Fibroblast of lung (primary cell): ENCODE measurements at regions not wholly inside any gene's neighbourhood (a gene's known extent, or its start where the extent isn't known, plus 50 kb on each side); places are given as distances from the start of the nearest gene placed in this dataset.

ENCODE experiments used
- DNase-seq, 2 donors: peaks; one replicate each; pipeline versions ENCODE4 v3.0.0 to v3.0.0-alpha.2; 2010; ENCODE audit warnings: low read depth in 2 of 2
- H2AFZ ChIP-seq: 2 replicates; pipeline ENCODE4 v1.5.1; 2012; ENCODE audit warnings: low read length, control low read depth, inconsistent platforms
- H3K27ac ChIP-seq: 2 replicates; pipeline ENCODE4 v1.5.1; 2011; ENCODE audit warnings: low read length, control low read depth; ENCODE audit not compliant: insufficient read depth
- H3K27me3 ChIP-seq: 2 replicates; pipeline ENCODE4 v1.5.1; 2011; ENCODE audit warnings: mild to moderate bottlenecking, low read length; ENCODE audit not compliant: control insufficient read depth, insufficient read depth
- H3K36me3 ChIP-seq: 2 replicates; pipeline ENCODE4 v1.5.1; 2011; ENCODE audit warnings: low read length; ENCODE audit not compliant: control insufficient read depth, insufficient read depth
- H3K4me1 ChIP-seq: 2 replicates; pipeline ENCODE4 v1.5.1; 2011; ENCODE audit warnings: low read length; ENCODE audit not compliant: control insufficient read depth, insufficient read depth; ENCODE audit errors: extremely low read depth
- H3K4me2 ChIP-seq: 2 replicates; pipeline ENCODE4 v1.5.1; 2011; ENCODE audit warnings: low read length, control low read depth; ENCODE audit not compliant: insufficient read depth; ENCODE audit errors: extremely low read depth
- H3K4me3 ChIP-seq, 4 experiments: fragments of 200-600 bp in 1 of 4; sonication (generic) in 1 of 4; replicated peaks in 1 of 4; 2 replicates each; pipeline ENCODE4 v1.5.1; 2011 to 2016; ENCODE audit warnings: low read length in 4 of 4, low read depth in 3 of 4, mild to moderate bottlenecking in 3 of 4, control low read depth in 2 of 4, inconsistent platforms in 1 of 4, mixed read lengths in 1 of 4; ENCODE audit not compliant: insufficient read depth in 1 of 4; ENCODE audit errors: control extremely low read depth in 1 of 4
- H3K79me2 ChIP-seq: 2 replicates; pipeline ENCODE4 v1.5.1; 2012; ENCODE audit warnings: mild to moderate bottlenecking, low read length, inconsistent platforms; ENCODE audit not compliant: control insufficient read depth, insufficient read depth
- H3K9ac ChIP-seq: 2 replicates; pipeline ENCODE4 v1.5.1; 2011; ENCODE audit warnings: mild to moderate bottlenecking, low read length, control low read depth; ENCODE audit not compliant: insufficient read depth
- H3K9me3 ChIP-seq: 2 replicates; pipeline ENCODE4 v1.5.1; 2012; ENCODE audit warnings: low read depth, low read length; ENCODE audit not compliant: control insufficient read depth, insufficient read depth
- H4K20me1 ChIP-seq: 2 replicates; pipeline ENCODE4 v1.5.1; 2011; ENCODE audit warnings: low read length; ENCODE audit not compliant: control insufficient read depth, insufficient read depth; ENCODE audit errors: extremely low read depth
- EZH2 ChIP-seq: IDR thresholded peaks from 2 replicates; pipeline ENCODE4 v1.5.1; 2012; ENCODE audit warnings: low read length, control low read depth, mild to moderate bottlenecking; ENCODE audit errors: missing control alignments
- TF ChIP-seq, protein P1 (sequence below), 2 donors: IDR thresholded peaks in 1 of 2; conservative IDR thresholded peaks in 1 of 2; 1 replicate in 1 of 2; 2 replicates in 1 of 2; pipeline ENCODE4 v1.5.1; 2011 to 2012; ENCODE audit warnings: low read length in 2 of 2, control low read depth in 1 of 2, inconsistent platforms in 1 of 2, low read depth in 1 of 2, mild to moderate bottlenecking in 1 of 2

DNA sequence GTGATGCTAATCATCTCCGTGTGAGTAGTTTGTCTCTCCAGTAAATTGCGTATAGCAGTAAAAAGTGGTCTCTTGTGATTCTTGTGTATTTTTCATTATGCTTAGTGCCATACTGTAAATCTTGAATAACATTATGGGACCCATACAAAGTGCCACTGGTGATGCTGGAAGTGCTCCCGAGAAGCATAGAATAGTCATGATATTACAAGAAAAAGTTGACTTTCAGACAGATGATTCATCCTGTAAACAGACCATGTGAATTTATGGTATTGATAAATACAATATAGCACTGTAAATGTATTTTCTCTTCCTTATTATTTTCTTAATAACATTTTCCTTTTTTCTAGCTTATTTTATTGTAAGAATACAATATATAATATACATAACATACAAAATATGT lies 74.6 kb upstream of the CDK6 start:
- Histone ChIP-seq H3K27ac (no peak overlapping the region), H3K27me3 (no peaks in the 10 kb centered on the region), H3K4me1 (no peaks in the 10 kb centered on the region), H3K4me2 (no peak overlapping the region), H3K36me3 (no peaks in the 10 kb centered on the region), H2AFZ (no peak overlapping the region), H3K9me3 (no peaks in the 10 kb centered on the region), H3K9ac (no peak overlapping the region), H3K4me3 (no peak overlapping the region), H3K79me2 (no peaks in the 10 kb centered on the region), H4K20me1 (no peaks in the 10 kb centered on the region)
- TF ChIP-seq EZH2 = no peak
- TF ChIP-seq, protein P1, sequence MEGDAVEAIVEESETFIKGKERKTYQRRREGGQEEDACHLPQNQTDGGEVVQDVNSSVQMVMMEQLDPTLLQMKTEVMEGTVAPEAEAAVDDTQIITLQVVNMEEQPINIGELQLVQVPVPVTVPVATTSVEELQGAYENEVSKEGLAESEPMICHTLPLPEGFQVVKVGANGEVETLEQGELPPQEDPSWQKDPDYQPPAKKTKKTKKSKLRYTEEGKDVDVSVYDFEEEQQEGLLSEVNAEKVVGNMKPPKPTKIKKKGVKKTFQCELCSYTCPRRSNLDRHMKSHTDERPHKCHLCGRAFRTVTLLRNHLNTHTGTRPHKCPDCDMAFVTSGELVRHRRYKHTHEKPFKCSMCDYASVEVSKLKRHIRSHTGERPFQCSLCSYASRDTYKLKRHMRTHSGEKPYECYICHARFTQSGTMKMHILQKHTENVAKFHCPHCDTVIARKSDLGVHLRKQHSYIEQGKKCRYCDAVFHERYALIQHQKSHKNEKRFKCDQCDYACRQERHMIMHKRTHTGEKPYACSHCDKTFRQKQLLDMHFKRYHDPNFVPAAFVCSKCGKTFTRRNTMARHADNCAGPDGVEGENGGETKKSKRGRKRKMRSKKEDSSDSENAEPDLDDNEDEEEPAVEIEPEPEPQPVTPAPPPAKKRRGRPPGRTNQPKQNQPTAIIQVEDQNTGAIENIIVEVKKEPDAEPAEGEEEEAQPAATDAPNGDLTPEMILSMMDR (conservative IDR thresholded peaks at IDR 0.05 in 1 of 2, IDR thresholded peaks at IDR 0.05 in 1 of 2; ENCODE audit: low read depth in 1 of 2, low read length in 2 of 2) = no peak
- DNase-seq = no peak

DNA sequence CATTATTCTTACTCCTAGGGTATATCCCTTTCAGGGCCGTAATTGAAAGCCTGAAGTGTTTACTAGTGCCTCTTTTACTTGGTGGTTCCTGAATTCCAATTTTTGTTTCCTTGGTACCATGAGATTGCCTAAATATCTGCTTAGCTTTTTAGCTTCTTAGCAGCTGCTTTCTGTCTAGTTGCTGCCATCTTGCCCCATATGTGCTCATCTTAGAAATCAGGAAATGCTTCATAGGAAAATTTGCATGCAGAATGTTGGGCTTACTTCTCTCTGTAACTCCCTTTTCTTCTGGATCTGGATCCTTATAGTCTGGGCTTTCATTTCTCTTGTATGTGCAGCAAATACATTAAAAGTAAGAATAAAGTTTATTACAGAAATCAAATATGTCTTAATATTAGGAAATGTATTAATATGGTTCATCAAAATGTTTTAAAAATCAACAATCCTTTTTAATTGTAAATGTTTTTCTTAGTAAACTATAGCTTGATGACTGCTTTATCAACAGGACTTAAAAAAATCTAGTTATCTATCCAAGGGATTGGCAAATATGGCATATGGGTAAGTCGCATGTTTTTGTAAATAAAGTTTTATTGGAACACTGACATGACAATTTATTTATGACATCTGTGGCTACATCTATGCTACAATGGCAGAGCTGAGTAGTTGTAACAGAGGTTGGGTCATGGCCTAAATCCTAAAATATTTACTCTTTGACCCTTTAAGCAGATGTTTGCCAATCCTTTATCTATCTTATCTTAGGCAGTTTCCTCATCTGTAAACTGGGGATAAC lies 73.5 kb upstream of the CDK6 start:
- Histone ChIP-seq H2AFZ (peak overlapping the region; percentile 4), H3K4me1 (peaks cover 2% of the 10 kb centered on the region), H3K27me3 (no peaks in the 10 kb centered on the region), H3K36me3 (no peaks in the 10 kb centered on the region), H4K20me1 (no peaks in the 10 kb centered on the region), H3K4me2 (no peak overlapping the region), H3K9me3 (no peaks in the 10 kb centered on the region), H3K4me3 (no peak overlapping the region), H3K9ac (no peak overlapping the region), H3K79me2 (no peaks in the 10 kb centered on the region), H3K27ac (no peak overlapping the region)
- DNase-seq = peak in 1 of 2 donors; percentile 44
- TF ChIP-seq EZH2 = no peak
- TF ChIP-seq, protein P1 (conservative IDR thresholded peaks at IDR 0.05 in 1 of 2, IDR thresholded peaks at IDR 0.05 in 1 of 2; ENCODE audit: low read depth in 1 of 2, low read length in 2 of 2) = no peak

DNA sequence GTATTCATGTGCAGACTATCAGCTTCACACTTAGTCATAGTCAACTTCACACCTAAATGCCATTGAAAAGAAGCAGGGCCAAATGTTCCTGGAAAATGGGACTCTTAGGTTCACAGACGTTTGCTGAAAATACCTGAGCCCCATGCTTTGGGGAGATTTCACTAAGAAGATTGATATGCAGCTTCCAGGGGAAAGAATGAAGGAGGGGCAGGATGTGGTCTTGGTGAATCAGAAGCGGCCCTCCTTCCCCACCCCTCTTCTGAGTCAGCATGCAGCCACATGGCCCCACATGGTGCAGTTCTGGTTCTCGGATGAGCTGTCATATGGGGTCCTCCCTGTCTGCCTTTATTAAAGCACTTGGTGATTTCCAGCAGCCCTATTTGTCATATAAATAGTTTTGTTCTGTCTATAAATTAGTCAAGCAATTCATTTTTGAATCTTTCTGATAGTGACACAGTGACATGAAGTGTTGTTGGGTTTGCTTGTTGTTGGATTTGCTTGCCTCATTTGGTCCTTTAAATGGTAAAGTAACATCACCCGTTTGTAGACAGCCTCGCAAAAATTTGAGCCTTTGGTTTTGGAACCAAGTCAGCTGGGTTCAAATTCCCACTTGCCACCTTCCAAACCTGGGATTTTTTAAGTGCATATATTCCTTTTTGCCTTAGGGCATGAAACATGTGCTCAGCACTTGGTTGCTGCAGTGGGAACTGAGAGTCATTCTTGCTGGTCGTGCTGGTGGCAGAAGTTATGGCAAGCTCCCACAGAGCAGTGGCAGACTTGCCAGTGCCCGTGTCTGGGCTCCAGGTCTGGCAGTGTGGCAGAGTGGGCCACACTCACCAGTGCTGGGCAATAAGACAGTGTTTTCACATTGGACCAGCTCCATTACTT lies 68.1 kb upstream of the CDK6 start:
- no peaks in the 10 kb centered on the region for H3K27me3 ChIP-seq
- H3K79me2 ChIP-seq = no peaks in the 10 kb centered on the region
- H3K36me3 ChIP-seq = no peaks in the 10 kb centered on the region
- no peaks in the 10 kb centered on the region for H3K9me3 ChIP-seq
- peak; percentile 91 to 99 for DNase-seq
- H3K27ac ChIP-seq = peak overlapping the region; percentile 65
- no peak overlapping the region for H2AFZ ChIP-seq
- no peak overlapping the region for H3K4me2 ChIP-seq
- TF ChIP-seq EZH2 = no peak
- TF ChIP-seq, protein P1 (conservative IDR thresholded peaks at IDR 0.05 in 1 of 2, IDR thresholded peaks at IDR 0.05 in 1 of 2; ENCODE audit: low read depth in 1 of 2, low read length in 2 of 2) = no peak
- no peaks in the 10 kb centered on the region for H4K20me1 ChIP-seq
- H3K9ac ChIP-seq = no peak overlapping the region
- no peak overlapping the region for H3K4me3 ChIP-seq
- H3K4me1 ChIP-seq = peaks cover 6% of the 10 kb centered on the region
